GM21528 (cell line): ENCODE measurements at regions not wholly inside any gene's neighbourhood (a gene's known extent, or its start where the extent isn't known, plus 50 kb on each side); places are given as distances from the start of the nearest gene placed in this dataset.

Source experiments
- ATAC-seq: cut with Tn5 transposase; IDR thresholded peaks from one replicate; pipeline ENCODE4 v1.9.1; 2021; ENCODE audit warnings: mild to moderate bottlenecking, moderate library complexity; ENCODE audit not compliant: unreplicated experiment, low FRiP score

GRCh38 chr10:78727251-78727650 is 341.5 kb upstream of the ZMIZ1 start:
- no peak for ATAC-seq

- ATAC-seq: no peak
These were observed 341.0 kb upstream of the ZMIZ1 start for GRCh38 chr10:78727728-78728127.

DNA sequence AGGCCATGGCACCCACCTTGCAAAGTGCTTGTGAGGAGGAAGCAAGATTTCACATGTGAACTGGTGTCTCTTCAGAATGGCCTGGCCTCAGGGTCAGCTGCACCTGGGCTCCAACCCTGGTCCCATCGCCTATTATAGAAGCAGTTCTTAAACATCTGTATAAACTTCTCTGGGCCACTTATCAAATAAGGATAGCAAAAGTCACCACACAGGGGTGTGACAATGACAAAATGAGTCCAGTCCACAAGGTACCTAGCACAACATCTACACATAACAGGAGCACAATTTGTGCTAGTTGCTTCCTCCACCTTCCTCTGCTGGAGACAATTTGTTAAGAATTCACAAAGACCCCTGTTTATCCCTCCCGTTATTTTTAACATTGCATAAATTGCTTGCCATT is 340.6 kb upstream of the ZMIZ1 start:
- ATAC-seq: no peak

- no peak for ATAC-seq
These were observed 339.4 kb upstream of the ZMIZ1 start for GRCh38 chr10:78729366-78729765.

DNA sequence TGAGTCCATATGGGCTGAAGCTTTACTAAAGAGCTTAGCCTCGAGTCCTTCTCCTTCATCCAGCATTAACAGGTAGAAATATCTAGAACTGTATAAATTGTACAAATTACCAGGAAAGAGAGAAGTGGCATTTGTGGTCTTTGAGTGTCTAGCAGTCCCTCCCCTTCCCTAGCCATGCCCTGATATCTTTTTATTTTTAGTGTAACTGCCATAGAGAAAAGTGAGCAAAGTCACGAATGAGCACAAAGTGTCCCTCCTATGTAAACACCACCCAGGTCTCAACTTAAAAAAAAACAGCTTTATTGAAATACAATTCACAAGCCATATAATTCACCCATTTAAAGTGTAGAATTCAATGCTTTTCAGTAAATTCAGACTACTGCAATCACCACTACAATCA is 339.0 kb upstream of the ZMIZ1 start:
- ATAC-seq: no peak

GRCh38 chr10:78730754-78731153 is 338.0 kb upstream of the ZMIZ1 start:
- ATAC-seq: no peak

- ATAC-seq: no peak
These were observed 337.1 kb upstream of the ZMIZ1 start for GRCh38 chr10:78731675-78732074.

DNA sequence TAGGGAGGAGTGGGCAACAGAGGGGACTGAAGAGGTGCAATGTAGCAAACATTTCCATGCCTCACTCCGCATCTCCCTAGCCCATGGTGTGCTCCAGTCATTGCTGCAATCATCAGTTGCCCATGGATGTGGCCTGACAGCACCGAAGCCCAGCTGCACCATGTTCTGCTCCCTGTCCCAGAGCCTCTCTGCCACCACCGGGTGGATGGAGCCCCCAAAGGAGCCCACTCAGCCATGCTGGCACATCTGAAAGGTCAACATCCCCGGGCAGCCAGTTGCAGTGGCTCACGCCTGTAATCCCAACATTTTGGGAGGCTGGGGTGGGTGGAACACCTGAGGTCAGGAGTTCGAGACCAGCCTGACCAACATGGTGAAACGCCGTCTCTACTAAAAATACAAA is 336.4 kb upstream of the ZMIZ1 start:
- no peak for ATAC-seq

DNA sequence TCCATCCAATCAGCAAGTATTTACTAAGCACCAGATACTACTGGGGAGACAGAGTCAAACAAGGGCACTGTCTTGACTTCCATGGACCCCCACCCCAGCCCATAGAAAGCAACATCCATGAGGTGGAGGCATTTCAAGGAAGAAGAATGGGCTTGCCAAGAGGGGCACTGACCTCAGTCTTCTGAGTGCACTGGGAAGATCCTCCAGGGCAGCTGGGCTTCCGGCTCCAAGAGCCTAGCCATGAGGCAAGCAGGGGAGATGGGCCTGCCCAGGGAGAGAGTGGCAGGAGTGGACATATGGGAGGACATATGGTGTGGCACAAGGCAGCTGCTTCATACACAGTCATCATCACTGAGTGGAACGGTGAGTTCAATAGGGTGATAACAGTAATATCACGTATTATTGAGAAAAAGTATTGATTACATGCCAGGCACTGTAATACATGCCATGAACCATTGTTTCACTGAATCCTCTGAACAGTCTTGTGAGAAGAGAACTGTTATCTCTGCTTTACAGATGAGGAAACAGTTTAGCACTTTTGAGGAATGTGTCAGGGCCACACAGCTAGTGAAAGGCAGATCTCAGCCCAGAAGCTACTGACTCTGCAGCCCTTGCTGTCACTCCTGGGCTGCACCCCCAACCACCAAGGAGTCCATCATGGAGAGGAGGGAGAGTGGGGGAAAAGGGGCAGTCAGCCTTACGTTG is 331.7 kb upstream of the ZMIZ1 start:
- no peak for ATAC-seq

GRCh38 chr10:78737883-78738856 is 330.6 kb upstream of the ZMIZ1 start:
- no peak for ATAC-seq

GRCh38 chr10:78738861-78739260 is 329.9 kb upstream of the ZMIZ1 start:
- no peak for ATAC-seq

DNA sequence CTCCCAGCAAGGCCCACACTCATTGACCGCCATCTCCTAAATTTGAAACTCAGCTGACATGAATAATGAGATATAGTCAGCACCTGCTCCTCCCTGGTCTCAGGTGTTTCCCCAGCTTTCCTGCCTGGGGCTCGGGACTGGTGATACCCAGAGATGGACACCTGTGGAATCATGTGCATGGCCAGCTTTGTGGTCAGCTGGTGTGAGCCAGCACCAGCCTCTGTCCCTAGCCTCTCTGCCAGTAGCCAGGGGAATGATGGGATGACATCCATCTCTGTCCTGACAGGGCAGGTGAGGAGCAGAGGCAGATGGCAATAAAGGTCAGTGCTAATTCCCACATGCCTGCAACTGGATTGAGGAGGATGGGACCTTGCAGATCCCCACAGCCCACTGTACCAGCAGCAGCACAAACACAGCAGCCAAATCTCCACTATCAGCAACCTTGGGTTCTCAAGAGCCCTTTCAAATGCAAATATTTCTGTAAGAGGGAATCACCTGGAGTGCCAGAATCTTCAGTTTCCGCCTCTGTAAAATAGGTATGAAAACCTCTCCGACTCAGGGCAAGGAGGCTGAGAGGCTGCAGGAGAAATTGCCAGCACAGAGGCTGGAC is 329.2 kb upstream of the ZMIZ1 start:
- no peak for ATAC-seq

DNA sequence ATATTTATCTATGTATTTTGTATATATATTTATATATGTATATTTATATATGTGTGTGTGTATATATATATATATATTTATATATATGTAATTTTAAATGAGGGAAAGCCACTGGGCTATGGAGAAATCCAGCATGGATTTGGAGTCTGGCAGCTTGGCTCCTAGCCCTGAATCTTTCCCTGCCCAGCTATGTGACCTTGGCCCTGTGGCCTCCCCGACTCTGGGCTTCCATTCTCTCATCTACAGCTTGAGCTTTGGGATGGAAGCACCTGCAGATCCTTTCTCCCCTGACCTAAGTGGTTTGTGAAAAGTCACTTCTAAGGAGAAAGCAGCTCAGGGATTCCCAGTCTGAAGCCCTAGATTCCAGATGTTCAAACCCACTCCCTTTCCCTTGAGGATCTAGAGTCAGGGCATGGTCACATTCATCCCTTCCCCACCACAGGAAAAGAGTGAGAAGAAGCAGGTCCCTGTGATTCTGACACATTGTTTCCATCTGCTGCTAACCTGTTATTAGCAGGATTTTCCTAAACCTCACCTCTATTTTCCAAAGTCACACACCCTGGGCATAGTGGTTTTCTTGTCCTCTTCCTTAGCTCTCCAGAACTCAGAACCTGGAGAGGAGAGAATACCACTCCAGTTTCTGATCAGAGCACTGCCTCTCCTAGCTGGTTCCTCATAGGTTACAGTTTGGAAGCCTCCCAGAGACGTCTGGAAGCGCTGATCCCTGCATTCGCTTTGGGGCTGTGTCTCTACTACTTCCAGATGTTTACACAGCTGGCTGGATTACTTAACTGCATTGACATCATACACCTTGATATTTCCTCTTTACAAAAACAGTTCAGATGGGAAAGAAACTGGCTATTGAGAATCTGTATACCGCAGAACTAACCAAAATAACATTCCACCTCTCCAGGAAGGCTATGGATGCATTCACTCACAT is 327.5 kb upstream of the ZMIZ1 start:
- ATAC-seq: no peak

DNA sequence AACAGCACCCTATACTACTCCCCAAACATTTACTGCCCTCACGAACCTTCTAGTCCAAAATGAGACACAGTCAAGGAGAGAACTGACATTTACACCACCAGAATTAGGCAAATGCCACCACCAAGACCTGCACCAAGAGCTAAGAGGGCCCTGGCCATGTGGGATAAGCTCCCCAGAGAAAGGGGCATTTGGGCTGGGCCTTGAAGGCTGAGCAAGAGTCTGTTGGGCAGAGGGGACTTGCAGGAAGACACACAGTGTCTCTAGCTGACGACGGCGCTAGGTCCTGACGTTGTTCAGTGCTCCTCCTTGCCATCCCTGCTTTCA is 326.4 kb upstream of the ZMIZ1 start:
- no peak for ATAC-seq

- no peak for ATAC-seq
These were observed 325.8 kb upstream of the ZMIZ1 start for GRCh38 chr10:78742730-78743615.

DNA sequence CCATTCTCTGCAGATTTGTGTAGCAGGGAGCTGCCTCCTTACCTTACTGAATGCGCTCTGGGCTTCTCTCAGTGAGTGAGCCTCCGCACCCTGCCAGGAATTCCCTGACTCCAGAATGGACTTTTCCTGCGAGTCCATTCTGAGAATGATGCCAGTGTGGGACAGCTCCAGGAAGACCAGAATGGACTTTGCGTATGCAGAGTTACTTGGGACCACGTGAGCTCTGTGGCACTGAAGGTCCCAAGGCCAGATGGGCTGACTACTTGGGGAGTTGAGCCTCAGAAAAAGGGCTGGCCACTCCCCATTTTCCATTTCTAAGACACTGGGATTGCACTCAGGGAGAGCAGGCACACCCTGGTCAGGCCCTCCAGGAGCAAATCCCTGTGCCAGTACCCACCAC is 324.7 kb upstream of the ZMIZ1 start:
- no peak for ATAC-seq

- ATAC-seq: no peak
These were observed 324.2 kb upstream of the ZMIZ1 start for GRCh38 chr10:78744491-78745090.

GRCh38 chr10:78745441-78745840 is 323.3 kb upstream of the ZMIZ1 start:
- ATAC-seq: no peak

DNA sequence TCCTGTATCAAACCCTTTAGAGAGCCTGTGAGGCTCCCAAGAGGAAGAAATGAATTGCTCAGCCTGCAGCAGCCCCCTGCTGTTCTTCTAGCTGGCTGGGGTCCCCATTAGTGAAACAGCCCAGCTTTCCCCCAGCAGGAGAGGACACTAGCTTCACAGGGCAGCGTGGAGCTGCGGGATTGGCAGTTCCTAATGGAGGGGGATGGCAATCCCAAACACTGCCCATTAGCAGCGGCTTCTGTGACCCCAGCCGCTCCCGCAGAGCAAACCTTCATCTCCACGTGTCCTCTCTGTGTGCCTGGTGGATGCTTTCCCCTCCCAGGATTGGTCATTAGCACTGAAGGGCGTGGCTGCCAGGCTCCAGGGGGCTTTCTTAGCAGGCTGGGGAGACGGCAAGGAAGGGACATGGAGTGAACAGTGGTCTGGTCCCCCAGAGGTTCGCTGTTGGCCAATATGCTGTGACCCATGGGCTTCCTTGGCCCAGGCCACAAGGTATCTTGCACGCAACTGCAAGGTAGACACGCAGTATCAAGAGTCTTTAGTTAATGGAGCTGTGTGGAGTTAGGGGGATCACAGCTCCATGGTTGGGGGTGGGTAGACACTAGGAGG is 322.5 kb upstream of the ZMIZ1 start:
- no peak for ATAC-seq
